ENCODE measurements at regions not wholly inside any gene's neighbourhood (a gene's known extent, or its start where the extent isn't known, plus 50 kb on each side); places are given as distances from the start of the nearest gene placed in this dataset.
A peak's percentile ranks its signal among the peaks of the same experiment; 100 is the strongest.
"Not testable (repeated sequence)": the region's sequence is repeated elsewhere in the genome, so short reads cannot be mapped to it uniquely, and the experiment has no call there.

DNA sequence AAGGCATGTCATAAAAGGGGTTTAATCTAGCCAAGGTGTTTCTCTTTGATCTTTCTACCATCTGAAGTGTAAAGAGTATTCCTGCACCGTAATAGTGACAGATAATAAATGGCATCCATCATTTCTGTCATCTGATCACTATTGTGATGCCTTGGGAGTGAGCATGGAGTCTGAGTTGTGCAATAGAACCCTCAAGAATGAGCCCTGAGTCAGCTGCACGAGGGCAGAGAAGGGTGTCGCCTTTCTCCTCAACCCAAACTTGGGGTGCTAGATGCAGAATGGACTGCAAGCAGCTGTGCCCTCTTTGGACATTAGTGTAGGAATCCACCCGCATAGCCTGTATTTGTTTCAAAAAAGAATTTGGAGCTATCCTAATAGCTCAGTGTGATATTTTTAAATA lies 115.2 kb downstream of the ZNF37A start:
- DNase-seq, result no peak

DNA sequence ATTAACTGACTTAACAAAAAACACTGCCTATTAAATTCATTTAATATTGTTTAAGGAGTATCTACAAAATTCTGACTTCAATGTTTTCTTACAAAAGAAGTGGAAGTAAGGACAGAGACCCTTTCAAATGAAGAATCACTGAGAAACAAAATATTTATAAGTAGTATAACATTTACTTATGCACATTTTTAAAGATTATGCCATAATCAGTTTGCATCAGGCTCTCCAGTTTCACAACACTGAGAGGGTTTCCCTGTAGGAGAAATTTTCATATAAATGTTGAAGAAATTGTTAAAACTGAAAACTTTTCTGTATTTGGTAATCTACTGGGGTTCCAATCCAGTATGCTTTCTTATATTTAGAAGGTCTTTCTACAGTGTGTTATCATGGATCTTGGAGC lies 115.6 kb downstream of the ZNF37A start:
- not testable (repeated sequence) for DNase-seq

DNA sequence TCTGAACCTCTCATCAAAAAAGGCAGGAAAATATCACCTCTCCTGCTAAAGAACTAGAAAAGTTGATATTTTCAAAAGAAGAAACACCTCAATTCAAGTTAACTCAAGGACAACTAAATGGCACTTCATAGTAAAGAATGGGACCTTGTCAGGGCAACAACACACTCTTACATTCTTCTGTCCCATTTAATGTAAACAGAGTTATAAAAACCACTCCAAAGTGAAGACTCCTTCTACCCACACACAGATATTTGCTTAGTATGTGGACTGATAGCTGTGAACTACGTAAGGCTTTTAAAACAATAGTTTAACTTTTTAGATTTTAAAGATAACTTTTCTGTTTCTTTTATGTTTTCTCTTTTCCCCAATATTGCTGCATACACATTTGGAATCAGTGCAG lies 118.3 kb downstream of the ZNF37A start:
- DNase-seq, result no peak

- no peak for DNase-seq
Observed at GRCh38 chr10:38226385-38226784, 132.2 kb downstream of the ZNF37A start.

DNA sequence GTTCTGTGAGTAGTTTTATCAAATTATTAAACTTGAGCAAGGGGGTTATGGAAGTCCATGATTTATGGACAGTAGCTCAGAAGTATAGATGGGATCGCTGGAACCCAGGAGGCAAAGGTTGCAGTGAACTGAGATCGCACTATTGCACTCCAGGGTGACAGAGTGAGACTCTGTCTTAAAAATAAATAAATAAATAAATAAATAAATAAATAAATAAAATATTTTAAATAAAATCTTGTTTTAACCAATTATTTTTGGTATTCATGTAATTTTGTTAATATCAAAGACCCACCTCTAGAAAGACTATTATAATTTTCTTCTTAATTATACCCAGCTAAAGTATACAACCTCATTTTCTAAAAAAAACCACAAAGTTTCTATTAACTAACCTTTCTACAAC lies 134.3 kb downstream of the ZNF37A start:
- DNase-seq, result no peak

GRCh38 chr10:38238479-38238878 lies 144.3 kb downstream of the ZNF37A start:
- not testable (repeated sequence) for DNase-seq

DNA sequence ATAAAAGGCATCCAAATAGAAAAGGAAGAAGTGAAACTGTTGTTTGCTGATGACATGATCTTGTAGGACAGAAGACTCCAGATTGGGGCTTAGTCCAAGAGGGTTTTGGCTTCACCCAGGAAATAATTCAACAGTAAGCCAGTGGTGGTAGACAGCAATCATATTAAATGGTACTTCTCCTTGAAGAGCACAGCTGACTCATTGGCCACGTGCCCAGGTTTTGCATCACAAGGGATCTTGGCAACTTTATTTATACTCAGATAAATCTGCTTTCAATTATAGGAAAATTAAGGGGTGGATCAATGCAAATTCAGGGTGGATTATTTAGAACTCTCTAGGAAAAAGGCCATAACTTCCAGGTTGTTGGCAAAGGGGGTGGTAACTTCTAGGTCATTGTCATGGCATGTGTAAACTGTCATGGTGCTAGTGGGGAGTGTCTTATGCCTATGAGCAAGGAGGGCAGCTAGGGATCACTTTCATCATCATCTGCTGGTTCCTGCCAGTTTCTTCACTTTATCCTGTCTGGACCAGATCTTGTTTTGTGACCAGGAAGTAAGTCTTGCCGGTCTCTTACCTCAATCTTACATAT lies 148.0 kb downstream of the ZNF37A start:
- not testable (repeated sequence) for DNase-seq

GRCh38 chr10:38248113-38248512 lies 154.0 kb downstream of the ZNF37A start:
- DNase-seq, result not testable (repeated sequence)

DNA sequence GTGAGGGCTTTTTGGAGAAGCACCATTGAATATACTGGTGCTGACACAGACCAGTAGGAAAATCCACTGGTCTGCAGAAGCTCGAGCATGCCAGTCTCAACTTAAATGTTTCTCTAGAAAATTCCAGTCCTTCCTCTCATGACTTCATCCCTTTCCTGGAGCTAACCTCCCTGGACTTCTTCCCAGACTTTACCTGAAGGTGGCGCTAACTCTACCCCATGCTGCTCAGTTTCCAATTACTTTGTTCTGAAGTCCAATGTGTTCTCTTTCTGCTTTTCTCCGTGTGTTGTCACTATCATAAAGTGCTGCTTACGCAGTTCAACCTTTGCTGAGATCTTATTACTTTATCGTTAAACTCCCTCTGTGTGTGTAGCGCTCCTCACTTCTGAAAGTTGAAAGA lies 158.4 kb downstream of the ZNF37A start:
- DNase-seq, result not testable (repeated sequence)

GRCh38 chr10:38267555-38267954 lies 173.4 kb downstream of the ZNF37A start:
- not testable (repeated sequence) for DNase-seq

DNA sequence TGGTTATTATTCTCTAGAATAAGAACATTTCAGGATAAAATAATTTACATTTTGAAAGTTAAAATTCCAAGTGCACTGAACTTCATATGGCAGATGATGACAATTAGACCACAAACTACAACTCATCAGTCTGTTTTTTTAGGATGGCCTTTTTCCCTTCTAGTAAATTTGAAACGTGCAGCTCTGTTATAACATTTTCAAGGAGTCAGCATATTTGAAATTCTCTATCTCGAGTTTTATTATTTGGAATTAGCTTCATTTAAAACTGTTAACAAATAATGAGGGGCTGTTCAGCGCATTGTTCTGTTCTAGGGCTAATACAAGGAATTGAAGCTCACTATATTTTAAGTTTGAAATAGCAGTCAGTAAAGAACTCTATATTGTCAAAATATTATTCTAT lies 176.9 kb downstream of the ZNF37A start:
- not testable (repeated sequence) for DNase-seq

DNA sequence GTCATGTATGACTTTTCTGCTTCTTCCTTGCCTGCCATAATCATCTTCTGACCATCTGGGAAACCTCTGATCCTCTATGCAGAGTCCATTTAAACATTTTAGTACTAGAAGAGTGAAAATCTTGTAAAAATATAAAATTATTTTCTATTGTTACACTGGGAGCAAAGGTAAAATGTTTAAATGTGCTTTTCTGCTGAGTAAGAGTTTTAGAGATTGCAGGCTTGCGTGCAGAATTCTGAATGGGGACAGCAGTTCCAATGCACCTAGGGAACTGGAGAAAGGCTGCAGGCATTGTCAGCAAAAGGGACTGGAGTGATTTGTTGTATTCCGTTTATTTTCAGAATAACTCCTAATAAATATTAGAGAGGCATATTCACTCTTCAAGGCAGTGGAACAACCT lies 180.7 kb downstream of the ZNF37A start:
- not testable (repeated sequence) for DNase-seq

- not testable (repeated sequence) for DNase-seq
Observed at GRCh38 chr10:38292560-38292959, 198.4 kb downstream of the ZNF37A start.

DNA sequence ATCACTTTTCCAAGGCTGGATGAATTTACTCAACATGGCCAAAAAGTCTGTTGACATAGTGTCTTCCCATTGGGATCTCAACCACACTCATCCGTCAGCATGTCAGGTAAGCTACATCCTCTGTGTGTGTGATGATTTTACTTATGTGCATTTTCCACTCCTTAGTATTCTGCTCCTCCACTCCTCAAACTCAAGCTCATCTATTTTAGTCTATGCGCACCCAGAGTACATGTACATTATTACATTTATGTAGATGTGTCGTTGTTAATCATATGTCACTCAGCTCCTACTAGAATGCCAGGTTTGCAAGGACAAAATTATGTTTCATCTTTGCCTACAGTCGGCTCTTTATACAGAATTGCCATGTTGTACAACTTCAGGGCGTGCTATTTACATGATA lies 216.0 kb downstream of the ZNF37A start:
- not testable (repeated sequence) for DNase-seq

DNA sequence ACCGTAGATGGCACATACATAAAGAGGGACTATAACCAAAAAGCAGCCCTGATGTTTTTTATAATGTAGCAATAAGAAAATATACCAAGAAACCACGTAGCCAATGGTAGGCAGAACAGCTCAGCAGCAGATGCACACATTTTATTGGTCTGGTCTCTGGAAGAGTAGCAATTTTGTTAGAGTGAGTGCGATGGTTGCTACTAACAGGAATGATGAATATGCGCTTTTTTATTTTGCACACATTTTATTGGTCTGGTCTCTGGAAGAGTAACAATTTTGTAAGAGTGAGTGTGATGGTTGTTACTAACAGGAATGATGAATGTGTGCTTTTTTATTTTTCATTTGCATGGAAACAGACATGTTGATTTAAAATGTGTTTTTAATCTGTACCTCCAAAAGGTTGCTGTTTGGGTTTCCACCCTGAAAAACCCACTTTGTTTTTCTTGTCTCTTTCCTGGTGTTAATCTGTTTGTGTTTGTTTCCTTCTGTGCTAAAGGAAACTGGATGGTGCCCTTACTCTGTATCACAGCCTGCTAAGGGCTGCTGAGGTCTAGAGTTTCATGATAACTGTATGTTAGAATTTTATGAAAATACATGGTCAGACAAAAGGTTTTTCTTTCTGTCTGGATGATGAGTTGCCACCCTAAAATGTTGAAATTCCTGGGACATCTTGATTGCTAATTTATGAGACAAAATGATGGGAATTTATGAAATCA lies 221.1 kb downstream of the ZNF37A start:
- not testable (repeated sequence) for DNase-seq

- not testable (repeated sequence) for DNase-seq
Observed at GRCh38 chr10:38321393-38321792, 227.3 kb downstream of the ZNF37A start.

- not testable (repeated sequence) for DNase-seq
Observed at GRCh38 chr10:38330306-38330705, 236.2 kb downstream of the ZNF37A start.

GRCh38 chr10:38331106-38331505 lies 237.0 kb downstream of the ZNF37A start:
- not testable (repeated sequence) for DNase-seq

DNA sequence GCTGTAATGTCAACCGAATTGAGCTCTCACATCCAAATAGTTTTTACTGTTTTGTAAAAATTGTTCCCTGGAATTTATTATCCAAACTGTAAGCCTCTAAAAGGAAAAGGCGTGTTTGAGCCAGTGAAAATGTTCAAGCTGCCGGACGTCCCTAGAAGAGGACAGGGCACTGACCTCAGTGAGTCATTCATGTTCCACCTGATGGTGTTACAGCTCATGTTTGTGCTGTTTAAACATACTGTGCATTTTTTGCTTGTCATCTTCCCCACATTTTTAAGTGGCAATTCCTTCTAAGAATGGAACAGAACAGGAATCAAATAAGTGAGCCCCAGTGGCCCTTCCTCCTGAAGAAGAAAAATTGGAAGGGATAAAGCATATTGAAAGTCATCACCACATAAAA lies 239.6 kb downstream of the ZNF37A start:
- DNase-seq, result not testable (repeated sequence)

- not testable (repeated sequence) for DNase-seq
Observed at GRCh38 chr10:38350645-38351044, 256.5 kb downstream of the ZNF37A start.

GRCh38 chr10:38354410-38354809 lies 260.3 kb downstream of the ZNF37A start:
- not testable (repeated sequence) for DNase-seq

DNA sequence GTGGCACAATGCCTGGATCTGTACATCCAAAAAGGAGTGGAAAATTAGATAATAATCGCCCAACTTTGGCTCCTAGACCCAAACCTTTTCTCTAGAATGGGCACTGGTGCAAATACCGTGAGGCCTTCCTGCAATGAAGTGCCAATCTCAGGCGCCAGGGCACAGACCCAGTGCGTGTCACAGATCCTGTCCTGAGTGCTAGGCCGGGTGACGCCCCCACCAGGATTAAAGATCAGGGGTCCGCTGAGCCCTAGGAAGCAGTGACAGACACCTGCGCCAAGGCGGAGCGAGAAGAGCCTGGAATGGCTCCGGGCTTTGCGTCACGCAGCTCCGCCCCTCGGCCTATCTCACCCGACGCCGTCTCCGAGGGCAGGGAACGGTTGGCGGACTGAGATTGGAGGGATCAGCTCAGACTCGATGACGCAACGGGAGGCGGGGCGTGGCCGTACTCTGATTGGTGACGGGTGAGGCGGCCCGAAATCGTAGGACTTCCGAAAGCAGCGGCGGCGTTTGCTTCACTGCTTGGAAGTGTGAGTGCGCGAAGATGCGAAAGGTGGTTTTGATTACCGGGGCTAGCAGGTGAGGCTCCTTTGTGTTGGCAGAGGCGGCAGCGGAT lies 261.9 kb downstream of the ZNF37A start:
- DNase-seq, result peak; percentile 84

DNA sequence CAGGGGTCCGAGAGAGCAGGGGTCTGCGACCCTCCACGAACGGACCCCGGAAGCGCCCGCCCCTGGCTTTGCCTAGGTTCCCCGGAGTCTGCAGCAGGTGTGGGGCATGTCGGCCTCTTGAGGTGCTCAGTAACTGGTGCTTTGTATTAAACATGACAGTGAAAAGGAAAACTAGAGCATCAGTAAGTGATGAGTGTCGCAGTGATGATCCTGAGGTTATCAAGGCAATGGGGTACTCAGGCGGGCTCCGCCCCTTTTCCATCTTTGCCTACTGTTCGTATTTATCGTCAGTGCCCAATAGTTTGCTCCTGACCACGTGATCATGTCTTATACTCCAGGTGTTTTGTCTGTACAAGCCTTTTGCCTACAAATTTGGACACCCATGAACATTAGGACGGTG lies 262.4 kb downstream of the ZNF37A start:
- DNase-seq, result peak; percentile 31

GRCh38 chr10:38362514-38362913 lies 268.4 kb downstream of the ZNF37A start:
- not testable (repeated sequence) for DNase-seq
